Activated naive CD4-positive, alpha-beta T cell treated with anti-CD3 and anti-CD28 coated beads for 36 hours (primary cell): ENCODE measurements at regions not wholly inside any gene's neighbourhood (a gene's known extent, or its start where the extent isn't known, plus 50 kb on each side); places are given as distances from the start of the nearest gene placed in this dataset.

ENCODE experiments used
- CTCF ChIA-PET: fragments of 350-600 bp; sonication (Branson Sonifier 250); formaldehyde crosslinking; loops from one replicate; lab custom pipeline; 2021; ENCODE audit warnings: antibody characterized with exemption; lab: Charles Lee
- DNase-seq: peaks from one replicate; pipeline ENCODE4 v3.0.0-alpha.2; 2020
- H3K27ac Mint-ChIP-seq: one replicate; pipeline ENCODE4 v1.8.0; 2021; ENCODE audit warnings: mild to moderate bottlenecking, mixed read lengths
- H3K27me3 Mint-ChIP-seq: one replicate; pipeline ENCODE4 v1.8.0; 2021; ENCODE audit warnings: low read depth, mixed read lengths
- H3K36me3 Mint-ChIP-seq: one replicate; pipeline ENCODE4 v1.8.0; 2021; ENCODE audit warnings: low read depth, mixed read lengths
- H3K4me1 Mint-ChIP-seq: one replicate; pipeline ENCODE4 v1.8.0; 2021; ENCODE audit warnings: low read depth, mixed read lengths
- H3K4me3 Mint-ChIP-seq: one replicate; pipeline ENCODE4 v1.8.0; 2021; ENCODE audit warnings: mild to moderate bottlenecking, moderate library complexity, mixed read lengths
- H3K9me3 Mint-ChIP-seq: one replicate; pipeline ENCODE4 v1.8.0; 2021; ENCODE audit warnings: mixed read lengths
- intact Hi-C: fragments of 100-400 bp; cut with micrococcal nuclease; formaldehyde crosslinking; loops from one replicate; pipeline ENCODE4 v1.15.1; 2023

DNA sequence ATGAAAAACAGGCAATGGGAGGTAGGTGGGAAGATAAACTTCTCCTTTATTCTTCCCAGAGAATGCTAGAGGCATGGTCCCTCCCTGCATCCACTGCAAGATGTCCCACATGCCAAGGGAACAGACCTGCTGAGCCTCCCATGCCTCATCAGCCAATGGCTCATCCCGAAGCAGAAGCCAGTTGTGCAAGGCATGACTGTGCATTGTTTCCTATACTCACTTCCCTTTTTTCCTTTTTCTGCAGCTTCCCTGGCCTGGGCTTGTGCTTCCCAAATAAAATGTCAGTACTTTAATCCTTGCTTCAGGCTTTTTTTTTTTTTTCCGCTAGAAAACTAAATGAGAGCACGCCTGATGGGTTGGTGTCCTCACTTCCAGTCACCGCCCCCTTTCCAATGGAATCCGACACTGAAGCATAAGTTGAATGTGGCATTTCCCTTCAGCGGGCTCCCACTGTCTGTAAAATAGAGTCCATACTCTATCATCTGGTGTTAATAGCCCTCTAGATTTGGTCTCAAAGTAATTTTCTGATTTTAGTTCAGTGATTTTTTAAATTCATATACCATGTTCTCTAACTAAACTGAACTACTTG is 239.0 kb upstream of the JADE1 start:
- Mint-ChIP-seq H3K27ac (no peak overlapping the region), H3K4me3 (no peak overlapping the region), H3K27me3 (peaks cover 7% of the 10 kb centered on the region), H3K9me3 (no peaks in the 10 kb centered on the region), H3K4me1 (no peaks in the 10 kb centered on the region), H3K36me3 (no peaks in the 10 kb centered on the region)
- intact Hi-C loops, result loop anchor here (5.0 kb wide), 2 partner anchors 107 to 118 kb away; no protein-coding TSS in a partner anchor
- no peak for DNase-seq
- CTCF ChIA-PET, result no interaction called here

DNA sequence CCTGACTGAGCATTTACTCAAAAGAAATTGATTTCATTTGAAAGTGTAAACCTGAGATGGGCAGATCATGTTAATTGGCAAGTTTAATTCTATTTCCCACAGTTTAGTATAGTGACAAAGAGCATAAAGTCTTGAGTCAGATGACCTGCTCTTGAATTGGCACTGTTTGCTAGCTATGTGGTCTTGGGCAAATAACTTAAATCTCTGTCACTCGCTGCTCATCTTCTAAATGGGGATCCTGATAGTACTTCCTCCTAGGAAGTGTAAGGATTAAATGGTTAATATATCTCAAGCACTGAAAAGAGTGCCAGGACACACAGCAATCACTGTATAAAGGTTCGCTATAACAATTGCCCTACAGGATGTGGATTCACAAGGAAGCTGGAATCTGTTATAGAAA is 242.8 kb upstream of the JADE1 start:
- no peaks in the 10 kb centered on the region for H3K4me1 Mint-ChIP-seq
- H3K27me3 Mint-ChIP-seq, result peaks cover 7% of the 10 kb centered on the region
- H3K36me3 Mint-ChIP-seq, result no peaks in the 10 kb centered on the region
- CTCF ChIA-PET, result interaction anchor here (1.6 kb wide), 1 partner anchor 16 kb away, joined by 3 read pairs; no protein-coding TSS in a partner anchor
- intact Hi-C loops, result loop anchor here (5.0 kb wide), 1 partner anchor 279 kb away; the partner anchor contains the start of gene PGRMC2
- no peak overlapping the region for H3K4me3 Mint-ChIP-seq
- H3K9me3 Mint-ChIP-seq, result no peaks in the 10 kb centered on the region
- DNase-seq, result no peak
- H3K27ac Mint-ChIP-seq, result no peak overlapping the region

DNA sequence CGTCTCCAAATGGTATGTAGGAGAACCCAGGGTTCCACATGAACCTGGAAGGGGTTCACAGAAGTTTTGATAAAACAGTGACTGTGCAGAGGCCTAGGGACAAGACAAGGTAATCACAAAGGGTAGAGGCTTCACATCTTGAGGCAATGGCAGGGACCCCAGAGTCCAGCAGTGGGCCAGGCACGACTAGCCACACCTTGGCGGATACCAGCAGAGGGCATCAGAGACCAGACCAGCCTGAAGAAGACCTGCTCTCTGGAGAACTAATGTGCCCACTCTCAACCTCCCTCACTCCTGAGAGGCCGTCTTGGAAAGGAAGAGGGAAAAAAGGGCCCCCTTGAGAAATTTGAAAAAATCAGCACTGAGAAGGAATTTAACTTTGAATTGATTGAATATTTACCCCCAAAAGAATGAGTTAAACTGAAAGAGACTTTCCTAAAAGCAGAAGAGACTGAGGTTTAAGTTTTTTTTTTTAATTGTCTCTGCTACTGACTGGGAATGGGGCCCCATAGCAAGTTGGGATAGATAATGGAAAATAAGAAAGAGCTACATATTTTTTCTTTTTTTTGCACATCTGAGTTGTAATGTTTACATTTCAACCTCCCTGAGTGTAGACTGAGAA is 243.8 kb upstream of the JADE1 start:
- H3K4me3 Mint-ChIP-seq, result no peak overlapping the region
- intact Hi-C loops, result loop anchor here (1.0 to 5.0 kb wide), 2 partner anchors 244 to 278 kb away; partner anchors contain the start of genes JADE1 and PGRMC2
- no peaks in the 10 kb centered on the region for H3K4me1 Mint-ChIP-seq
- no peak overlapping the region for H3K27ac Mint-ChIP-seq
- H3K9me3 Mint-ChIP-seq, result no peaks in the 10 kb centered on the region
- peaks cover 7% of the 10 kb centered on the region for H3K27me3 Mint-ChIP-seq
- H3K36me3 Mint-ChIP-seq, result no peaks in the 10 kb centered on the region
- DNase-seq, result peak; percentile 50
- CTCF ChIA-PET, result interaction anchor here (0.9 to 1.6 kb wide), 2 partner anchors 17 to 111 kb away, joined by 3 read pairs; no protein-coding TSS in a partner anchor

DNA sequence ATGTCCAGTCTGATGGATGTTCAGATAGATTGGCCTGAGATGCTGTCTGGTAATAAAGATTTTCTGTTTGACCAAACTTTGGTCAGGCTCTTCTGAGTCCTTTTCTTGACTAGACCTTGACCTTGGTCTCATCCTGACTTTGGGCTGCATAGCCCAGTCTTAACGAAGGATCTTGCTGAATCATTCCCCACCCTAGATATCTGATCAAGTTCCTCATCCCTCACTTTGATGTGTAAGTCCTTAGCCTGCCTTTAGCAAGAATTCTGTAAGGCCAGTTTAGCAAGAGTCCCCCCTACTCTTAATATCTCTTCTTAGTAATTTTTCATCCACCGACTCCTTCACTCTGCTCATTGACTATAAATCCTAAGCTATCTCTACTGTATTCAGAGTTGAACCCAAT is 244.4 kb upstream of the JADE1 start:
- no peak for DNase-seq
- intact Hi-C loops, result loop anchor here (1.0 to 5.0 kb wide), 2 partner anchors 244 to 278 kb away; partner anchors contain the start of genes JADE1 and PGRMC2
- CTCF ChIA-PET, result no interaction called here

DNA sequence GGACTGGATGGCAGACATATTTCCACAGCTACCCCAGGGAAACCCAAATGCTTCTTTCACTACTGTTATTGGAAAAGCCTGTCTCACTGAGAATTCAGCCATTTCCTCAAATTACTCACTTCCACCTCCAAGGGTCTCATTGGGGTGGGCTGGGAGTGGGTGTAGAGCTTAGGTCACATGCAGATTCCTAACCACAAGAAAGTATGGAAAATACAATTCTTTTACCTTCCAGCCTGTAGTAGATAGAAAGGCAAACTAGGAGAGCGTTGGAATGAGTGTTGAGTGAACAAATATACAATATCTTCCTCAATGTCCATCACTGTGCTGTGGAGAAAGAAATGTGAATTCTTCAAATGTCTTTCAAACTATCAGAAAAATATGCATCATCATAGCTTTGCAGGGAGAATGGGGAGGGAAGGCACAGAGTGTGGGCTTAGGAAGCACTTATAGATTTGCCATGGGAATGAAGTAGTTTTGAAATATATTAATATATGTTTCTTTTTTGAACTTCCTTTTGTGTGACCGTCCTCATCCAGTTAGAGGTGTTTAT is 245.3 kb upstream of the JADE1 start:
- Mint-ChIP-seq H3K27me3 (peaks cover 1% of the 10 kb centered on the region), H3K9me3 (no peaks in the 10 kb centered on the region), H3K4me1 (no peaks in the 10 kb centered on the region), H3K27ac (no peak overlapping the region), H3K4me3 (no peak overlapping the region), H3K36me3 (no peaks in the 10 kb centered on the region)
- intact Hi-C loops, result no loop called here
- CTCF ChIA-PET, result interaction anchor here (1.3 kb wide), 1 partner anchor 10 kb away, joined by 4 read pairs; no protein-coding TSS in a partner anchor
- no peak for DNase-seq

More for the DNA sequence above, 244.4 kb upstream of the JADE1 start:
- H3K4me1 Mint-ChIP-seq, result no peaks in the 10 kb centered on the region
- H3K36me3 Mint-ChIP-seq, result no peaks in the 10 kb centered on the region
- no peak overlapping the region for H3K27ac Mint-ChIP-seq
- H3K4me3 Mint-ChIP-seq, result no peak overlapping the region
- no peaks in the 10 kb centered on the region for H3K9me3 Mint-ChIP-seq
- peaks cover 4% of the 10 kb centered on the region for H3K27me3 Mint-ChIP-seq

DNA sequence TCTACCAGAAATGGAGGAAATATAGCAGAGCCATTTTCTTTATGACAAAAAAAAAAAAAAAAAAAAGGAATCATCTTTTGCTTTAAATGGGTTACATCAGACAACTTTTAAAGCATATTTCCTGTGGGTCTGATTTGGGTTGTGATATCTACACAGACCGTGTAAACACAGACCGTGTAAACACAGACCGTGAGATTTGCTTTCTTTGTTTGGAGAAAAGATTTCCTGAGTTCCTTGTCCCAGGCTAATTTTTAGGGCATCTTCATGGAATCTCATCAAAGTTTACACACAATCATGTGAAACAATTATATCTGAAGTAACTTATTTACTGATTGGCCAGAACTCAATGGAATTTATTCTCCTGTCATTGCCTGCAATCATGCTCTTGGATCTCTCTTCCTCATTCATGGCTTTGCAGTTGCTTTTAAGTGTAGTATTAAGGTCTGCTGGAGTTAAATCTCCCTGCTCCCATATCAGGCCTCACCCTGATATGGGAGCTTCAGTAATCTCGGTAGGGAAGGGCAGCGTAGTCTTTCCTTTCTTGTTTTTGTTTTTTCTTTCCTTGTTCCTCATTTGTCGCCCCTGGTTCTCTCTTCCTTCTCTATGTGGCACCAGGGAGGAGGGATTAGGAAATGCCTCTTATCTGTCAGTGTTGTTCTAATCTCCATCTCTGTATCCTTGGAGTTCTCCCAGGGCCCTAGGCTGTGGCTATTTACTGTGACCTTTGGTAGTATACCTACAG is 248.6 kb upstream of the JADE1 start:
- intact Hi-C loops, result no loop called here
- Mint-ChIP-seq H3K9me3 (no peaks in the 10 kb centered on the region), H3K27ac (no peak overlapping the region), H3K4me1 (no peaks in the 10 kb centered on the region), H3K27me3 (peaks cover 1% of the 10 kb centered on the region), H3K4me3 (no peak overlapping the region), H3K36me3 (no peaks in the 10 kb centered on the region)
- CTCF ChIA-PET, result interaction anchor here (1.7 kb wide), 1 partner anchor 18 kb away, joined by 3 read pairs; no protein-coding TSS in a partner anchor
- no peak for DNase-seq

DNA sequence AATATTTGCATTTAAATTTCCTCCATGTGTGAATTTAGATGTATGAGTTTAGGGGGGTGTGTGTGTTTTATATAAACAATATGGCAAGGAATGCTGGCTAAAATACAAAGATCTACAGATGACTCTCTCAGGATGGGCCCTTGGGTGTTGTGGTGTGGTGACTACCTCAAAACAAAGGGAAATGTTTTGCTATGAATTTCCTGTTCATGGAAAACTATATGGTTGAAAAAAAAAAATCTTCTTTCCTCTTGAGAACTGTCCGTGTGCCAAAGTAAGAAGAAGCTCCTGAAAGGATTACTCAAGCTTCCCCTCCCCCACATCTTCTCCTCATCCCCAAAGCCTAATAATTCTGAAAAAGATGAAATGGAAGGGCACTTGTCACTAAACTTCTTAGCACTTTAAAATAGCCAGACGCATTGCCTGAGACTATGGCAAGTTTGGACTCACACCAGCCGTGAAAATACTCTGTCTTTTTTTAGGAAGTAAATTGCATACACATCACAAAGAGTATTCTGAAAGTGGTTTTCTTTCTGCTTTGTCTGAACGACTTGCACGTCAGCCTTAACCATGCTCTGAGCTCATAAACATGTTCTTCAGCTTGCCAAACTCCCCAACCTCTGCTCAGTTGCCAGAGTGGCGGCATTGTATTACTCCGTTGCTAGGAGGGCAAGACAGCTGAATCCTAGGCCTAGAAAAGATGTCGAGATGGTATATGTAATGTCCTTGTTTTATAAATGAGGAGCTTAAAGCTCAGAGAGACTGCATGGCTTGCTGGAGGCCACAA is 250.4 kb upstream of the JADE1 start:
- Mint-ChIP-seq H3K9me3 (no peaks in the 10 kb centered on the region), H3K36me3 (no peaks in the 10 kb centered on the region), H3K27me3 (no peaks in the 10 kb centered on the region), H3K4me3 (no peak overlapping the region), H3K4me1 (peaks cover 4% of the 10 kb centered on the region), H3K27ac (no peak overlapping the region)
- DNase-seq, result no peak
- intact Hi-C loops, result no loop called here
- CTCF ChIA-PET, result interaction anchor here (0.6 to 1.6 kb wide), 2 partner anchors 15 to 405 kb away, joined by 3 to 5 read pairs; no protein-coding TSS in a partner anchor

DNA sequence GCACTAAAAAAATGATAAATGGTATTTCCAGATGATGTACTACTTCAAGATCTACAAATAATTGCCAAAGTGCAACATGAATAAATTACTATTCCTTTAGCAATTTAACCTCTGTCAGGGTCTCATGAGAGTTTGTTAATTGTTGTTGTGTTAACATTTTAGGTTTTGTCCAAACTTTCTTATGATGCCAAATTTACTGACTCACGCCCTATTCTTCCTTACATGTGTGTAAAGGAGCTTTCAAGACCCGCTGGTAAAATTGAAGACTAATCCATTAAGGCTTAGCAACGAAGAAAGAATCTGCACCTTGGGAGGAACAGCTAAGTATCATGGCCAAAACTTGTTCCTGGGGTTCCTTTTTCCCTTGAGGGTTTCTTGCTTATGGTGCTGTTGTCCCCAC is 252.7 kb upstream of the JADE1 start:
- Mint-ChIP-seq H3K4me3 (no peak overlapping the region), H3K27me3 (peaks cover 4% of the 10 kb centered on the region), H3K4me1 (peaks cover 13% of the 10 kb centered on the region), H3K27ac (no peak overlapping the region), H3K9me3 (no peaks in the 10 kb centered on the region), H3K36me3 (no peaks in the 10 kb centered on the region)
- CTCF ChIA-PET, result interaction anchor here (1.5 kb wide), 1 partner anchor 102 kb away, joined by 3 read pairs; no protein-coding TSS in a partner anchor
- intact Hi-C loops, result no loop called here
- no peak for DNase-seq

DNA sequence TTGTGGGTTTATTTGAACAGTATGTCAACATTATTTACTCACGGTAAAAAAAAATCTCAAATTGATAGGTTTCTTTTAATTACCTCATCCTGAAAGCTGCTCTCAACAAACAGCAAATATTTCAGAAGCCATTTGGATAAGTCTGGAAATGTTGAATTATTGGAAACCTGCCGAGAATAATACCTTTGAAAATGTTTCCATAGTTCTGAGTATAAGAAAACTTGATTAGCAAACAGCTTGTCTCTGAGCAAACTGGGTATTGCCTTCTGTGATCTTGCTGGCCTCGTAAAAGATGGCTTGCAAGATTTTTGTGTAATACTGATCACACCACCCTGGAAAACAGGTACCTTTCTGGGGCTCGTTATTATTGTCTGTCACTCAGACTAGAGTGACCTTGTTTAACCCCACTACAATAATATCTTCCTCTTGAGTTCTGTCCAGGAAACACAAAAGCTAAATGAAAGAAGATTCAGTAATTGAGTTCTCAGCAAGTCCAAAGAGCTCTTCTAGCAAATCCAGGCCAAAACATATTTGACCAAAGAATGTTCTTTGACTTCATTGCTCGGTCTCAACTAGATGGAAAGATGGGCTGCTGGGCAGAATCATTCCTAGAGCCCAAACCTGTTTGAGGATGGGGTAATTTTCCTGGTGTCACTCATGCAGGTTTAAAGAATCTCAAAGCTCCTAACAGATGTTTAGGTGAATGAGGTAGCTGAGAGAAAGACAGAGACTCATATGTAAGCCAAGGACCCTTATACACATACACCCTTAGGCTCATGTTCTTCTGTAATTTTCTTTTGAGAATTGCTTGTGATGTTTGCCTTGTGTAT is 255.6 kb upstream of the JADE1 start:
- Mint-ChIP-seq H3K9me3 (no peaks in the 10 kb centered on the region), H3K27ac (no peak overlapping the region), H3K4me1 (peaks cover 13% of the 10 kb centered on the region), H3K27me3 (peaks cover 7% of the 10 kb centered on the region), H3K4me3 (peak overlapping the region; percentile 73), H3K36me3 (no peaks in the 10 kb centered on the region)
- CTCF ChIA-PET, result interaction anchor here (0.6 to 1.6 kb wide), 3 partner anchors 21 to 308 kb away, joined by 3 to 8 read pairs (median 4); no protein-coding TSS in a partner anchor
- intact Hi-C loops, result loop anchor here (1.0 to 5.0 kb wide), 4 partner anchors 20 to 267 kb away; partner anchors contain the start of gene PGRMC2
- no peak for DNase-seq

DNA sequence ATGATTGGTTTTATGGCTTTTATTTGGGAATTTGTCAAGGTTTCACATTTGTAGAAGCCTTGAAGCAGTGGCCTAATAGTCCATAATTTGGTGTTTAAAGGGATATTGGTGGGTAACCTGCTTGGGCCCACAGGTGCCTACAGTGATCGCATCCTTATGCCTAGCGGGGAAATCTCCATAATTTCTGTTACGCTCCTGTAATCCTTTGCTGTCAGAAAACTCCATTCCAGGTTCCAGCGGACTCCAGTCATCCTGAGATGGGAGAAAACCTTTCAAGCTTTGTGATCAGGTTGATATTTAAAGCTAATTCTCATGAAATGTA is 257.0 kb upstream of the JADE1 start:
- intact Hi-C loops, result loop anchor here (5.0 kb wide), 2 partner anchors 100 to 265 kb away; partner anchors contain the start of gene PGRMC2
- no peak overlapping the region for H3K27ac Mint-ChIP-seq
- no peak overlapping the region for H3K4me3 Mint-ChIP-seq
- peaks cover 13% of the 10 kb centered on the region for H3K4me1 Mint-ChIP-seq
- H3K27me3 Mint-ChIP-seq, result peaks cover 7% of the 10 kb centered on the region
- no peak for DNase-seq
- CTCF ChIA-PET, result interaction anchor here (0.7 to 1.9 kb wide), 4 partner anchors 10 to 98 kb away, joined by 3 to 4 read pairs (median 4); no protein-coding TSS in a partner anchor
- no peaks in the 10 kb centered on the region for H3K36me3 Mint-ChIP-seq
- H3K9me3 Mint-ChIP-seq, result no peaks in the 10 kb centered on the region

DNA sequence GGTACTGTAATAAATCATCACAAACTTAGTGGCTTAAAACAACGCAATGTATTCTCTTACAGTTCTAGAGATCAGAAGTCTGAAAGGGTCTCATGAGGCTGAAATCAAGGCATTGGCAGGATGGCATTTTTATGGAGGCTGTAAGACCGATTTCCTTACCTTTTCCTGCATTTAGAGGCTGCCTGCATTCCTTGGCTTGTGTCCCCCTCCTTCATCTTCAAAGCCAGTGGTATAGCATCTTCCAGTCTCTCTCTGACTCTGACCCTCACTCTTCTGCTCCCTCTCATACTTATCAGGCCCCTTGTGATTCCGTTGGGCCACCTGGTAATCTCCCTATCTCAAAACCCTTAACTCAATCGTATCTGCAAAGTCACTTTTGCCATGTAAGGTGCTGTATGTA is 258.2 kb upstream of the JADE1 start:
- CTCF ChIA-PET, result interaction anchor here (1.9 kb wide), 1 partner anchor 11 kb away, joined by 4 read pairs; no protein-coding TSS in a partner anchor
- no peak for DNase-seq
- Mint-ChIP-seq H3K27ac (no peak overlapping the region), H3K4me3 (no peak overlapping the region), H3K36me3 (no peaks in the 10 kb centered on the region), H3K9me3 (no peaks in the 10 kb centered on the region), H3K27me3 (peaks cover 7% of the 10 kb centered on the region), H3K4me1 (peaks cover 13% of the 10 kb centered on the region)
- intact Hi-C loops, result loop anchor here (5.0 kb wide), 2 partner anchors 99 to 264 kb away; partner anchors contain the start of gene PGRMC2
